ENCODE measurements at regions not wholly inside any gene's neighbourhood (a gene's known extent, or its start where the extent isn't known, plus 50 kb on each side); places are given as distances from the start of the nearest gene placed in this dataset.

- H3K4me3 ChIP-seq (replicated peaks in 1 of 4; ENCODE audit: control extremely low read depth in 1 of 4, insufficient read depth in 1 of 4, low read depth in 3 of 4, low read length in 4 of 4): no peak overlapping the region
- H3K4me1 ChIP-seq (ENCODE audit: control insufficient read depth, extremely low read depth, insufficient read depth, low read length): no peaks in the 10 kb centered on the region
- no peaks in the 10 kb centered on the region for H3K9me3 ChIP-seq (ENCODE audit: control insufficient read depth, insufficient read depth, low read depth, low read length)
- H2AFZ ChIP-seq (ENCODE audit: low read length): no peak overlapping the region
- no peak overlapping the region for H3K9ac ChIP-seq (ENCODE audit: insufficient read depth, low read length)
- no peaks in the 10 kb centered on the region for H3K27me3 ChIP-seq (ENCODE audit: control insufficient read depth, insufficient read depth, low read length)
- no peak for DNase-seq (ENCODE audit: low read depth in 2 of 2)
- no peak for TF ChIP-seq EZH2 (IDR thresholded peaks at IDR 0.05; ENCODE audit: low read length, missing control alignments)
- no peaks in the 10 kb centered on the region for H3K79me2 ChIP-seq (ENCODE audit: control insufficient read depth, insufficient read depth, low read length)
- H4K20me1 ChIP-seq (ENCODE audit: control insufficient read depth, extremely low read depth, insufficient read depth, low read length): no peaks in the 10 kb centered on the region
- no peak overlapping the region for H3K4me2 ChIP-seq (ENCODE audit: extremely low read depth, insufficient read depth, low read length)
- no peaks in the 10 kb centered on the region for H3K36me3 ChIP-seq (ENCODE audit: control insufficient read depth, insufficient read depth, low read length)
- H3K27ac ChIP-seq (ENCODE audit: insufficient read depth, low read length): no peak overlapping the region
These were observed 209.7 kb downstream of the KATNAL1 start for GRCh38 chr13:30097701-30098100.

GRCh38 chr13:30097089-30097488 is 210.3 kb downstream of the KATNAL1 start:
- TF ChIP-seq EZH2 (IDR thresholded peaks at IDR 0.05; ENCODE audit: low read length, missing control alignments): no peak
- TF ChIP-seq CTCF (conservative IDR thresholded peaks at IDR 0.05 in 1 of 2, IDR thresholded peaks at IDR 0.05 in 1 of 2; ENCODE audit: low read depth in 1 of 2, low read length in 2 of 2): no peak
- H3K9me3 ChIP-seq (ENCODE audit: control insufficient read depth, insufficient read depth, low read depth, low read length): no peaks in the 10 kb centered on the region
- H3K27ac ChIP-seq (ENCODE audit: insufficient read depth, low read length): no peak overlapping the region
- H3K9ac ChIP-seq (ENCODE audit: insufficient read depth, low read length): no peak overlapping the region
- no peaks in the 10 kb centered on the region for H4K20me1 ChIP-seq (ENCODE audit: control insufficient read depth, extremely low read depth, insufficient read depth, low read length)
- no peaks in the 10 kb centered on the region for H3K36me3 ChIP-seq (ENCODE audit: control insufficient read depth, insufficient read depth, low read length)
- no peaks in the 10 kb centered on the region for H3K4me1 ChIP-seq (ENCODE audit: control insufficient read depth, extremely low read depth, insufficient read depth, low read length)
- no peak overlapping the region for H3K4me3 ChIP-seq (replicated peaks in 1 of 4; ENCODE audit: control extremely low read depth in 1 of 4, insufficient read depth in 1 of 4, low read depth in 3 of 4, low read length in 4 of 4)
- no peaks in the 10 kb centered on the region for H3K79me2 ChIP-seq (ENCODE audit: control insufficient read depth, insufficient read depth, low read length)
- no peaks in the 10 kb centered on the region for H3K27me3 ChIP-seq (ENCODE audit: control insufficient read depth, insufficient read depth, low read length)
- no peak for DNase-seq (ENCODE audit: low read depth in 2 of 2)
- no peak overlapping the region for H2AFZ ChIP-seq (ENCODE audit: low read length)
- no peak overlapping the region for H3K4me2 ChIP-seq (ENCODE audit: extremely low read depth, insufficient read depth, low read length)

GRCh38 chr13:30094015-30094414 is 213.3 kb downstream of the KATNAL1 start:
- no peaks in the 10 kb centered on the region for H3K36me3 ChIP-seq (ENCODE audit: control insufficient read depth, insufficient read depth, low read length)
- no peaks in the 10 kb centered on the region for H3K4me1 ChIP-seq (ENCODE audit: control insufficient read depth, extremely low read depth, insufficient read depth, low read length)
- H3K9ac ChIP-seq (ENCODE audit: insufficient read depth, low read length): no peak overlapping the region
- TF ChIP-seq EZH2 (IDR thresholded peaks at IDR 0.05; ENCODE audit: low read length, missing control alignments) (no peak), CTCF (conservative IDR thresholded peaks at IDR 0.05 in 1 of 2, IDR thresholded peaks at IDR 0.05 in 1 of 2; ENCODE audit: low read depth in 1 of 2, low read length in 2 of 2) (no peak)
- H3K27ac ChIP-seq (ENCODE audit: insufficient read depth, low read length): no peak overlapping the region
- no peaks in the 10 kb centered on the region for H4K20me1 ChIP-seq (ENCODE audit: control insufficient read depth, extremely low read depth, insufficient read depth, low read length)
- H3K27me3 ChIP-seq (ENCODE audit: control insufficient read depth, insufficient read depth, low read length): no peaks in the 10 kb centered on the region
- no peak overlapping the region for H3K4me2 ChIP-seq (ENCODE audit: extremely low read depth, insufficient read depth, low read length)
- no peak for DNase-seq (ENCODE audit: low read depth in 2 of 2)
- no peak overlapping the region for H3K4me3 ChIP-seq (replicated peaks in 1 of 4; ENCODE audit: control extremely low read depth in 1 of 4, insufficient read depth in 1 of 4, low read depth in 3 of 4, low read length in 4 of 4)
- H3K9me3 ChIP-seq (ENCODE audit: control insufficient read depth, insufficient read depth, low read depth, low read length): no peaks in the 10 kb centered on the region
- H3K79me2 ChIP-seq (ENCODE audit: control insufficient read depth, insufficient read depth, low read length): no peaks in the 10 kb centered on the region
- no peak overlapping the region for H2AFZ ChIP-seq (ENCODE audit: low read length)

Measured in fibroblast of lung (primary cell).